ENCODE measurements at regions not wholly inside any gene's neighbourhood (a gene's known extent, or its start where the extent isn't known, plus 50 kb on each side); places are given as distances from the start of the nearest gene placed in this dataset.
"Not testable (repeated sequence)": the region's sequence is repeated elsewhere in the genome, so short reads cannot be mapped to it uniquely, and the experiment has no call there.

GRCh38 chr2:236632295-236633218 is 62.9 kb downstream of the ACKR3 start:
- no peak for DNase-seq

DNA sequence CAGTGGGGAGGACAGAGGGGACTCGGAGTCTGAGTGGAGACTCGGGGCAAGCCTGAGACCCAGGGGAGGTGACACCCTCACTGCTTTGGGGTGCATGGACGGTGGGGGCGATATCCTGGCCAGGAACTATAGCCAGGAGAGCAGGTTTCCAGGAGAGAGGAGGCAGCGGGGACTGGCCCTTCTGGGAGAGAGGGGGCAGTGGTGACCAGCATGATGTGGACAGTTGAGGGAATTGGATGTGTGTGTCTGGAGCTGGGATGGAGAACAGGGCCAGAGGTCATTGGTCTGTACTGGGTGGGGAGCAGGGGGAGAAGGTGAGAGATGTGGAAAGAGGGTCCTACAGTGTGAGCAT is 63.6 kb downstream of the ACKR3 start:
- no peak for DNase-seq

GRCh38 chr2:236633775-236634560 is 64.3 kb downstream of the ACKR3 start:
- no peak for DNase-seq

GRCh38 chr2:236636261-236636660 is 66.6 kb downstream of the ACKR3 start:
- no peak for DNase-seq

- DNase-seq = no peak
These were observed 67.3 kb downstream of the ACKR3 start for GRCh38 chr2:236636714-236637470.

DNA sequence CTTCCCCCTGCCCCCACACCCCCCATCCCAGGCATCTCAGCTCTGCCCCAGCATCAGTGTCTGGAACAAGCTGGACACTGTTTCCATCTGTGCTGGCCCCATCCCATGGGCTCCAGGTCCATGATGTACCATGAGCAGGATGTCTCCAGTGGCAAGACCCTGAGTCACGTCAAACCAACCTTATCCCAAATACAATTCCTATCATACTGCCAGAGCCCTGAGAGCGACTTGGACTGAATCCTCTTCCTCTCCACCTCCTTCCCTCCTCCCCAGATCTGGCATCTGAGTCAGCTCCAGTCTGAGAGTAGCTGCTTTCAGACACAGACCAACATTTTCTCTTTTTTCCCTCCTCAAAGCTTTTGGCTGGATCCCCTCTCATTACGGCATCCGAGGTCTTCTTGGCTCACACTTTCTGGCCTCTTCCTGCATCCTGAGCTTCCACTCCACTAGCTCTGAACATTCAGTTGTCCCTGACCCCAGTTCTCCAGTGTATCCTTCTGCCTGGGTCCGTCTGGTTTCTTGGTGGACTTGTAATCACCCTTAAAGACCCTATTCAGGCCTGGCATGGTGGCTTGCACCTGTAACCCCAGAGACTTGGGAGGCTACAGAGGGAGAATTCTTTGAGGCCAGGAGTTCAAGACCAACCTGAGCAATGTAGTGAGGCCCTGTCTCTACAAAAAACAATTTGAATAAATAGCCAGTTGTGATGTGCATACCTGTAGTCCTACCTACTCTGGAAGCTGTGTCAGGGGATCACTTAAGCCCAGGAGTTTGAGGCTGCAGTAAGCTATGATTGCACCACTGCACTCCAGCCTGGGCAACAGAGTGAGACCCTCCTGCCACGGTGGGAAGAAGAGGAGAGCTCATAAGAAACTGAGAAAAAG is 68.3 kb downstream of the ACKR3 start:
- DNase-seq = no peak

GRCh38 chr2:236638707-236639106 is 69.1 kb downstream of the ACKR3 start:
- DNase-seq = no peak

- DNase-seq = no peak
These were observed 70.0 kb downstream of the ACKR3 start for GRCh38 chr2:236639461-236640235.

DNA sequence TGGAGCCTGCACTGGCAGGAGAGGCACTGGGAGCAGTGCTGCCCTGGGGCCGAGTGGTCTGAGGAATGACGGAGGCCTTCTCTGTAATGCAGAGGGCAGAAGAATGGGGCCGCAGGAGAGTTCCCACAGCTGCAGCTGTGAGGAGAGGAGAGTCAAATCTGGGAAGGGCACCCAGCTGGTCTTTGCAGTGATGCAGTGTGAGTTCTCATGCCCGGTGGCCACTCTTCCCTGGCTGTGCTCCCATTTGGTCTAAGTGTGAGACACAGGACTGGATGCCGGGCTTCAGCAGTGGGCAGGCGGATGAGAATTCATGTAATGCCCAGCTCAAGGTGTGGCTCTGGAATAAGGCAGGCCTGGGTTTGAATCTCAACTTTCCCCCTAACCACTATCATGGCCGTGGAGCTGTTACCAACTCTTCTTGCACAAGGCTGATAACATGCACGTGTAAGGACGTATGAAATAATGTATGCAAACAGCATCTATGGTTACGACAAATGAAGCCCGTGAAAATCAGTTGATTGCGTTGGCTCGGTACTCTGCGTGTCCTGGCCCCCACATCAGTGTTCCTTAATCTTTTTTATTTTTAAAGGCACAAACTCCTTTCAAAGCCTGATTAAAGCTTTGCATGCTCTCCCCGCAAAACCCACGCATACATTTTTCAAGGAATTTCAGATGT is 71.6 kb downstream of the ACKR3 start:
- DNase-seq = no peak

DNA sequence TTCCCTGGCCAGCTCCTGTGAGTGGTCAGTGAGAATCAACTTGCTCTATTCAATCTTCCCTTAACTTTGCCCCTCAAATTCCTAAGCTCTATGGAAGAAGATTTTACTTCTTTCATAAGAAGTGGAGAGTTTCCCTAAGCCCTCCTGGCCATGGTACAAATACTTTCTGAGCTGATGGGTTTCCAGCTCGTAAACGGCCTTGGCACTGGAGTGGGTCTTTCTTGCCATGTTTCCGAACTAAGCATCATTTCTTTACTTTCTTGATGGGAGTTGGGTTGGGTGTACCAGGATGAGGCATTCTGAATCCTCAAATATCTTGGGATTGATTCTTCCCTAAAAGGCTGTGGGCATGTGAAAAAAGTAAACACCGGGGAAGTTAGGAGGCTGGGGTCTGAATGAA is 72.5 kb downstream of the ACKR3 start:
- no peak for DNase-seq

GRCh38 chr2:236642584-236643291 is 73.1 kb downstream of the ACKR3 start:
- DNase-seq = no peak

DNA sequence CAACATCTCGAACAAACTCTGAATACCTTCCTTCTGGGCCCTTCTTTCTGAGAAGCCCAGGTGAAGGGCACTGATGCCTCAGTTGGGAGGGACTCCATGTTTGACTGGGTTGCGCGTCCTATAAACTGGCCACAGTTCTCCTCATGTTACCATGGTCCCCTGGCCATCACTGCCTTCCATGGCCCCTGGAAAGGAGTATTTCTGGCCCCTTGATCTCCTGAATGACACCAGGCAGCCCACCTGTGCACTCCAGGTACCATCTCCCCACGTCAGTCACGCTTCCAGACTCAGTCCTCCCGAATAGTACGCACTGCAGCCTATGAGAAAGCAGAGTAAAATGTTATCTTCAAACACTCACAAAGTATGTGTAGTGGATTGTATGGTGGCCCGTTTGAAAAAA is 73.9 kb downstream of the ACKR3 start:
- no peak for DNase-seq

DNA sequence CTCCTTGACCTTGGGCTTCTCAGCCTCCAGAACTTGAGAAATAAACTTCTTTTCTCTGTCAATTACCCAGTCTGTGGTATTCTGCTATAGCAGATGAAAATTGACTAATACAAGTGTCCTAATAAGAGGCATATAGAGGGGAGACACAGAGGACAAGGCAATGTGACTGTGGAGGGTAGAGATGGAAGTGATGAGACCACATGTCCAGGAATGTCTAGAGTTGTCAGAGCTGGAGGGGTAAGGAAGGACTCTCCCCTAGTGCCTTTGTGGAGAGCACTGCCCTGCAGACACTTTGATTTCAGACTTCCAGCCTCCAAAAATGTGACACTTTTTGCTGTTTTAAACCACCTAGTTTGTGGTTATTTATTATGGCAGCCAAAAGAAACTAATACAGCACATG is 74.4 kb downstream of the ACKR3 start:
- DNase-seq = no peak

- no peak for DNase-seq
These were observed 74.9 kb downstream of the ACKR3 start for GRCh38 chr2:236644502-236644911.

GRCh38 chr2:236645141-236645540 is 75.5 kb downstream of the ACKR3 start:
- DNase-seq = not testable (repeated sequence)

DNA sequence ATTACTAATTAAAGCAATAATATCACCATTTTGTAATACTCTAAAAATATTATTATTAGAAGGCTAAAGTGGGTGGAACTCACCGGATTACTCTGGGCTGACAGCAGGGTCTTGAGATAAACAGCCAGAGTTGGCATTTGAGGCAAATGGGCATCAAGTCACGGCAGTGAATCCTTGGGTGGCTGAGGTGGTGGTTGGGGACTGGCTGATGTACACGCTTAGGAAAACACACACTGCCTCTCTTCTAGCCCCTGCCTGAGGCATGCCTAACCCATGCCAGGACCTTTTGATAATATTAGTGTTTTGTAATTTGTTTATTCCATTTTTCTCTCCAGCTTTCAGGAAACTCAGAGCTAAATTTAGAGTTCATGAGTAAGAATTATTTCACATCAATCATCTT is 76.8 kb downstream of the ACKR3 start:
- DNase-seq = no peak

DNA sequence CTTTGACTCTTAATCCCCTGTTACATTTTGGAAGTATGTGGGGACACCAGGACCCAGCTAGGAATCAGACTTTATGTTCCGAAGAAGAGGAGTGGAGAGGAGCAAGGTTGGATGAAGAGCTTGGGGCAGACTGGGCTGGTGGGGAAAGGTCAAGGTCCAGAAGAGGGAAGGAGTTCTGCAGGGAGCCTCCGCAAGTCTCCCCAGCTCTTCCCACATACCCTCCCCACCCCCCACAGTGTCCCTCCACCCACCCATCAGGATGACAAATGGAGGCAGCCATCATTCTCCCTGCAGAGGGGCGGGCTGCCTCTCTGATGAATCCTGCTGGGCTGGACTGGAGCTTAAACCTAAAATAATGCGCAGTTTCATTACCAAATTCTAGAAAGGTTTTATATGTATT is 77.2 kb downstream of the ACKR3 start:
- no peak for DNase-seq

DNA sequence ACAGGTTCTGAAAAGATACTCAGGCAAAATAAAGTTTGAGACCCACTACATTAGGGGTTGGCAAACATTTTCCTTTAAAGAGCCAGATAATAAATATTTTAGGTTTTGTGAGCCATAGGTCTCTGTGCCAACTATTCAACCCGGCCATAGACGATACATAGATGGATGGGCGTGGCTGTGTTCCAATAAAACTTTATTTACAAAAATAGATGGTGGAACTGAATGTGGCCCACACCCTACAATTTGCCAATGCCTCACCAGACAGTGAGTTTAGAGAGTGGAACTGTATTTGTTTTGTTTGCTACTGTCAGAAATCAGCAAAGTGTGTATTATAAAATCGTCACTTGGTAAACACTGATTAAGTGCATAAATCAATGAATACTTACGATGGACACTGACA is 78.0 kb downstream of the ACKR3 start:
- no peak for DNase-seq

DNA sequence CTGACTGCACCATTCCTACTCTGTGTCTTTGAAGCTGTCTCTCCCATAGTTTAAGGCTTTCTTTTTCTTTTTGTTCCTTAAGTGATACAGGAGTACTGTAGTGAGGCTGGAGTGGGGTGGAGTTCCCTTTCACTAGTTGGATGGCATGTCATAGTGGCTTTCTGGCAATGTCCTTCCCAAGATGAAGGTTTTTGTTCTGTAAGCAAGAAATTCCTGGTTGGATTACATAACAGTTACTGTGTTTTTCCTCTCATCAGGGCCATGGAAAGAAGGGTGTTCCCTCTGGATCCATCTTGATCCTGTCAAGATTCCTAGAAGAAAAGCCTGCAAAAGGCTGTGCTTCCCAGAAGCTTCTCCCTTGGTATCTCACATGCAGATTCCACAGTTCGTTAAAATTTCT is 84.2 kb downstream of the ACKR3 start:
- no peak for DNase-seq

GRCh38 chr2:236654496-236654895 is 84.9 kb downstream of the ACKR3 start:
- no peak for DNase-seq

All from activated T-cell treated with anti-CD3 and anti-CD28 coated beads for 4 hours (primary cell).